Loucy (cell line): ENCODE measurements at regions not wholly inside any gene's neighbourhood (a gene's known extent, or its start where the extent isn't known, plus 50 kb on each side); places are given as distances from the start of the nearest gene placed in this dataset.

Experiments used
- H2AFZ ChIP-seq: fragments of 200-600 bp; sonication (generic); 2 replicates; pipeline ENCODE4 v1.6.0; 2016; ENCODE audit warnings: antibody characterized with exemption, mild to moderate bottlenecking, low read length, moderate library complexity
- H3F3A ChIP-seq: fragments of 200-600 bp; 2 replicates; pipeline ENCODE4 v1.6.0; 2016; ENCODE audit warnings: antibody characterized with exemption, low read depth, mild to moderate bottlenecking
- H3K27me3 ChIP-seq: fragments of 200-600 bp; sonication (generic); 2 replicates; pipeline ENCODE4 v1.6.1; 2014; ENCODE audit warnings: low read length, mild to moderate bottlenecking; ENCODE audit not compliant: insufficient read depth, poor library complexity, severe bottlenecking
- H3K36me3 ChIP-seq: fragments of 200-600 bp; sonication (generic); 2 replicates; pipeline ENCODE4 v1.6.1; 2016; ENCODE audit warnings: low read length; ENCODE audit not compliant: insufficient read depth
- H3K4me1 ChIP-seq: fragments of 200-600 bp; sonication (generic); 2 replicates; pipeline ENCODE4 v1.5.1; 2014; ENCODE audit warnings: low read length, mild to moderate bottlenecking; ENCODE audit not compliant: insufficient read depth, poor library complexity, severe bottlenecking
- H3K4me2 ChIP-seq: fragments of 200-600 bp; sonication (generic); 2 replicates; pipeline ENCODE4 v1.6.0; 2014; ENCODE audit warnings: antibody characterized with exemption, low read length, low read depth, mild to moderate bottlenecking; ENCODE audit not compliant: poor library complexity, severe bottlenecking
- H3K4me3 ChIP-seq: fragments of 200-600 bp; sonication (generic); 2 replicates; pipeline ENCODE4 v1.5.1; 2014; ENCODE audit warnings: low read length, mild to moderate bottlenecking, mixed read lengths; ENCODE audit not compliant: poor library complexity, severe bottlenecking
- H3K79me2 ChIP-seq: fragments of 200-600 bp; sonication (generic); 2 replicates; pipeline ENCODE4 v1.6.1; 2014; ENCODE audit warnings: low read length; ENCODE audit not compliant: insufficient read depth
- H3K9ac ChIP-seq: fragments of 200-600 bp; sonication (generic); 2 replicates; pipeline ENCODE4 v1.6.0; 2014; ENCODE audit warnings: mild to moderate bottlenecking, low read depth, low read length, moderate library complexity; ENCODE audit not compliant: poor library complexity, severe bottlenecking
- H3K9me2 ChIP-seq: fragments of 200-600 bp; sonication (generic); replicated peaks from 2 replicates; pipeline ENCODE4 v1.6.1; 2016; ENCODE audit warnings: low read depth, low read length, mixed read lengths
- H3K9me3 ChIP-seq: fragments of 200-600 bp; sonication (generic); 2 replicates; pipeline ENCODE4 v1.6.1; 2014; ENCODE audit warnings: mild to moderate bottlenecking, antibody characterized with exemption, low read length, low read depth; ENCODE audit not compliant: insufficient read depth
- H4K20me1 ChIP-seq: fragments of 200-600 bp; sonication (generic); 2 replicates; pipeline ENCODE4 v1.6.0; 2014; ENCODE audit warnings: antibody characterized with exemption, low read length, mild to moderate bottlenecking; ENCODE audit not compliant: insufficient read depth, poor library complexity, severe bottlenecking
- CTCF ChIP-seq: fragments of 200-600 bp; sonication (generic); conservative IDR thresholded peaks from 2 replicates; pipeline ENCODE4 v1.5.1; 2014; ENCODE audit warnings: mild to moderate bottlenecking, antibody characterized with exemption, low read length
- EZH2phosphoT487 ChIP-seq: fragments of 200-600 bp; IDR thresholded peaks from 2 replicates; pipeline ENCODE4 v1.6.1; 2018; ENCODE audit warnings: antibody characterized with exemption, mild to moderate bottlenecking, moderate library complexity, borderline replicate concordance

DNA sequence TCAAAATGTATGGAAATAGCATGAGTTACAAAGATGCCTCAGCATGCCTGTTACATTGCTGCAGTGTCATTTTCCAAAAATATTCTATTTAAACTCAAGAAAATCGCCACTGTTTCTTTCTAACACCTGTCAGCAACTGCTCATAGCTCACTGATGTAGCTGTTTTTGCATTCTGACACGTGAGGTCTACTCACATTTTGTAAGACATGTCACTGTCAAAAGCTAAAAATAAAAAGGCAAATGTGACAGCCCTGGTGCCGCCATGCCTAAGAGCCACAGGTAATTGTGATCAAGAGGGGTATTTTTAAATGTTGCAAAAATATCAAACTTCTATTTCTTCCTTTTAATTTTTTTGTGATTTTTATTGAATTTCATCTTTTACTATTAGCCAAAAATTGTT lies 556.2 kb upstream of the TMPRSS15 start:
- TF ChIP-seq CTCF (no peak), EZH2phosphoT487 (no peak)

GRCh38 chr21:18960306-18960705 lies 556.7 kb upstream of the TMPRSS15 start:
- Histone ChIP-seq H2AFZ (no peak overlapping the region), H4K20me1 (no peaks in the 10 kb centered on the region), H3K9me2 (no peaks in the 10 kb centered on the region), H3K36me3 (no peaks in the 10 kb centered on the region), H3K4me1 (no peaks in the 10 kb centered on the region), H3K4me3 (no peak overlapping the region), H3F3A (no peaks in the 10 kb centered on the region), H3K79me2 (no peaks in the 10 kb centered on the region), H3K27me3 (no peaks in the 10 kb centered on the region), H3K4me2 (no peak overlapping the region), H3K9ac (no peak overlapping the region), H3K9me3 (no peaks in the 10 kb centered on the region)
- no peak for TF ChIP-seq EZH2phosphoT487
- no peak for TF ChIP-seq CTCF

More for the DNA sequence above, 556.2 kb upstream of the TMPRSS15 start:
- Histone ChIP-seq H3K36me3 (no peaks in the 10 kb centered on the region), H3K27me3 (no peaks in the 10 kb centered on the region), H3K9me2 (no peaks in the 10 kb centered on the region), H3F3A (no peaks in the 10 kb centered on the region), H2AFZ (no peak overlapping the region), H3K9me3 (no peaks in the 10 kb centered on the region), H3K4me3 (no peak overlapping the region), H3K4me2 (no peak overlapping the region), H3K4me1 (no peaks in the 10 kb centered on the region), H3K79me2 (no peaks in the 10 kb centered on the region), H4K20me1 (no peaks in the 10 kb centered on the region), H3K9ac (no peak overlapping the region)

DNA sequence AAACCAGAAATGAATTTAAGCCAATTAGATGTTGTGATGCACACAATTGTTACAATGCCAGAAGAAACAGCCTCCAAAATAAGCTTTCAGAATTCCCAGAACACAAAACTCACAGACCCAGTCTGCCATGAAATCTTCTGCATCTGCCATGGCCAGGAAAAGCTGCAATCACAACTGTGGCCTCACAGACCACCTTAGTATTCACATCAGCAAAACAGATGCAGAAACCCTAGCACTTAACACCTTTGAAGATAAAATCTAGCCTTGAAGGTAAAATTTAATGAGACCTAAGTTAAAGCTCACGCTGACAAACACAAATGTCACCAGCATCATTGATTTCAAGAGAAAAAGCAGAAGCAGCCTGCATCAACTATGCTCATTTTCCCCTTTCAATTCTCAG lies 566.8 kb upstream of the TMPRSS15 start:
- H3K9me3 ChIP-seq, result no peaks in the 10 kb centered on the region
- no peaks in the 10 kb centered on the region for H4K20me1 ChIP-seq
- H3K9ac ChIP-seq, result no peak overlapping the region
- no peaks in the 10 kb centered on the region for H3K9me2 ChIP-seq
- H3F3A ChIP-seq, result no peaks in the 10 kb centered on the region
- TF ChIP-seq CTCF, result no peak
- no peaks in the 10 kb centered on the region for H3K4me1 ChIP-seq
- no peaks in the 10 kb centered on the region for H3K36me3 ChIP-seq
- H3K79me2 ChIP-seq, result no peaks in the 10 kb centered on the region
- no peak overlapping the region for H2AFZ ChIP-seq
- no peak overlapping the region for H3K4me2 ChIP-seq
- no peak overlapping the region for H3K4me3 ChIP-seq
- H3K27me3 ChIP-seq, result no peaks in the 10 kb centered on the region
